Neural crest cell (in vitro differentiated cells): ENCODE measurements at regions not wholly inside any gene's neighbourhood (a gene's known extent, or its start where the extent isn't known, plus 50 kb on each side); places are given as distances from the start of the nearest gene placed in this dataset.

Experiments
- DNase-seq: peaks from one replicate; pipeline ENCODE4 v3.0.0; 2021; ENCODE audit warnings: low read depth, mixed read lengths, low spot score
- H3K27ac Mint-ChIP-seq: one replicate; pipeline ENCODE4 v1.8.0; 2021; ENCODE audit warnings: mild to moderate bottlenecking, mixed read lengths; ENCODE audit not compliant: unreplicated experiment
- H3K27me3 Mint-ChIP-seq: 2 replicates; pipeline ENCODE4 v1.8.0; 2021; ENCODE audit warnings: low read depth, mild to moderate bottlenecking, mixed read lengths
- H3K36me3 Mint-ChIP-seq: 2 replicates; pipeline ENCODE4 v1.8.0; 2021; ENCODE audit warnings: low read depth, mild to moderate bottlenecking, mixed read lengths
- H3K4me1 Mint-ChIP-seq: 2 replicates; pipeline ENCODE4 v1.8.0; 2021; ENCODE audit warnings: mixed read lengths
- H3K4me3 Mint-ChIP-seq: one replicate; pipeline ENCODE4 v1.8.0; 2021; ENCODE audit warnings: mild to moderate bottlenecking, mixed read lengths
- H3K9me3 Mint-ChIP-seq: 2 replicates; pipeline ENCODE4 v1.8.0; 2021; ENCODE audit warnings: mixed read lengths
- TF ChIP-seq, protein P1 (sequence below): fragments of 200-600 bp; sonication (generic); conservative IDR thresholded peaks from 2 replicates; pipeline ENCODE4 v1.5.0; 2021; ENCODE audit warnings: antibody characterized with exemption, mild to moderate bottlenecking

DNA sequence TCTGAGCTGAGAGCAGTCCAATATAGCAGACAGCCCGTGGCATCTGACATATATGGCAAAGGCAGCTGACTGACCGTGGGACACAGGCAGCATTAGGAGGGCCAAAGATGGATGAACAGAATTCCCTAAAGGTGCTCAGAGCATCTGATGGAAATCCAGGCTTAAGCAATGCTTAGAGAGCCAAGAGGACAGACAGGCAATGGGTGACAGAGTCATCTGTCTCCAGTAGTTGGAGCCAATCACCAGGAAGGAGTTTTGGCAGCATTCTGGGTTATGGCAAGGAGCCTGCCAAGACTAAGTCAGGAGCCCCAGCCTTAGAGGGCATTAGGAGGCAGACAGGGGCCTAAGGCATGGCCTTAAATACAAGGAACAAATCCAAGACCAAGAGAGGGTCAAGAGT is 153.3 kb upstream of the USP9X start:
- H3K27me3 Mint-ChIP-seq: no peaks in the 10 kb centered on the region
- DNase-seq: no peak
- peaks cover 4% of the 10 kb centered on the region for H3K9me3 Mint-ChIP-seq
- H3K4me1 Mint-ChIP-seq: peaks cover 10% of the 10 kb centered on the region
- no peak overlapping the region for H3K27ac Mint-ChIP-seq
- TF ChIP-seq, protein P1, sequence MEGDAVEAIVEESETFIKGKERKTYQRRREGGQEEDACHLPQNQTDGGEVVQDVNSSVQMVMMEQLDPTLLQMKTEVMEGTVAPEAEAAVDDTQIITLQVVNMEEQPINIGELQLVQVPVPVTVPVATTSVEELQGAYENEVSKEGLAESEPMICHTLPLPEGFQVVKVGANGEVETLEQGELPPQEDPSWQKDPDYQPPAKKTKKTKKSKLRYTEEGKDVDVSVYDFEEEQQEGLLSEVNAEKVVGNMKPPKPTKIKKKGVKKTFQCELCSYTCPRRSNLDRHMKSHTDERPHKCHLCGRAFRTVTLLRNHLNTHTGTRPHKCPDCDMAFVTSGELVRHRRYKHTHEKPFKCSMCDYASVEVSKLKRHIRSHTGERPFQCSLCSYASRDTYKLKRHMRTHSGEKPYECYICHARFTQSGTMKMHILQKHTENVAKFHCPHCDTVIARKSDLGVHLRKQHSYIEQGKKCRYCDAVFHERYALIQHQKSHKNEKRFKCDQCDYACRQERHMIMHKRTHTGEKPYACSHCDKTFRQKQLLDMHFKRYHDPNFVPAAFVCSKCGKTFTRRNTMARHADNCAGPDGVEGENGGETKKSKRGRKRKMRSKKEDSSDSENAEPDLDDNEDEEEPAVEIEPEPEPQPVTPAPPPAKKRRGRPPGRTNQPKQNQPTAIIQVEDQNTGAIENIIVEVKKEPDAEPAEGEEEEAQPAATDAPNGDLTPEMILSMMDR: no peak
- H3K4me3 Mint-ChIP-seq: no peak overlapping the region
- no peaks in the 10 kb centered on the region for H3K36me3 Mint-ChIP-seq

DNA sequence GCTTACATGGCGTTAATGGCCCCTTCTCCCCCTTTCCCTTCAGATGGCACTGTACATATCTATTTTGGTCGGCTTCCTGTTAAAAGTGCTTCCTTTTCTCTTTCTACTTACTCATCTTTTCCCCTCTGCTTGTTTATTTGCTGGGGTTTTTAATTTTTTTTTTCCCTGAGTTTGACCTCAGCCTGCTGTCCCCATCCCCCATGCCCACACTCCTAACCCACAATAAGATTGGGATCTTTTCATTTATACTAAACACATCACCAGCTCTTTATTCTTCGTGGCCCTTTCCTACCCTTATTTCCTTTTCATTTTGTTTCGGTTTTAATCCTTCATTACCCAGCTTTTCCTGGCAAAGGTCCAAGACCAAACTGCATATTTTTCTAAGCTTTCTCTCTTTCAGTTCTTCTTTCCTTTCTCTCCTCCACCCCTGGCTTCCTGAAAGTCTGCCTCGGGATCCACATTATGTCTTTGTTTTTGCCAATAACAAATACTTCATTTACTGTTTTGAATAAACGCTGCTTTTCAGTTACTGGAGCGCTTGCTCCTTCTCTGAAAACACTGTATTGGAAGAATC is 152.0 kb upstream of the USP9X start:
- no peak for DNase-seq
- Mint-ChIP-seq H3K9me3 (peaks cover 4% of the 10 kb centered on the region), H3K36me3 (no peaks in the 10 kb centered on the region), H3K27me3 (no peaks in the 10 kb centered on the region), H3K27ac (no peak overlapping the region), H3K4me3 (no peak overlapping the region), H3K4me1 (peaks cover 10% of the 10 kb centered on the region)
- TF ChIP-seq, protein P1: no peak

DNA sequence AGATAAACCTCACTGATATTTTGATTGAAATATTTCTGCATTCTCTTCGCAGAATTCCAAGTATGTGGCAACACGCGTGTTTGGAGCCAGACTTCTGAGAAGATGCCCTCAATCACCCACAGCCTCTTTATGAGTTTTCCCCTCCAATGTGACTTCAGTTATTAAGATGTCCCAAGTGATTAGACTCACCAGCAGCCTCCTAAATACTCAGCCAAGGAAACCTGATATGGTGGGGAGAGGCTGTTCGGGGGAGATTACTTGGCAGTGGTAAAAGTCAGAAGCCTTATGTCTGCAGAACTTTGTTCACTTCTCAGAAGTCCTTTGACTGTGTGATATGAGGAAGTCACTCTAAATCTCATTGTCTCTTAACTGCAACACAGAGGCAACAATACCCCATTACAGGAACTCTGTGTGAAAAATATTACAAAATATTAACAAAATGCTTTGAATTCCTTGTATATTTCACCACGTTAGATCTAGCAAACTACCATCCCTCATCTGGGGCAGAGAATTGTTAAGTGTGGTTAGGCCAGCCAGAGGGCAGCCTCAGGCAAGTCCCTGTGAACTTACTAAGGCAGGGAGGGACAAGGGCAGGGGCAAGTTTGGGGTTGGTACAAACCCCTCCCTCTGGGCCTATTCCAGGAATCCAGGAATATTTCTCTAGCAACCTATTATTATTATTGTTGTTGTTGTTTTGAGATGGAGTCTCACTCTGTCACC is 151.4 kb upstream of the USP9X start:
- TF ChIP-seq, protein P1: no peak
- Mint-ChIP-seq H3K27me3 (no peaks in the 10 kb centered on the region), H3K27ac (no peak overlapping the region), H3K4me3 (no peak overlapping the region), H3K36me3 (no peaks in the 10 kb centered on the region), H3K9me3 (peaks cover 4% of the 10 kb centered on the region), H3K4me1 (peaks cover 10% of the 10 kb centered on the region)
- DNase-seq: no peak

DNA sequence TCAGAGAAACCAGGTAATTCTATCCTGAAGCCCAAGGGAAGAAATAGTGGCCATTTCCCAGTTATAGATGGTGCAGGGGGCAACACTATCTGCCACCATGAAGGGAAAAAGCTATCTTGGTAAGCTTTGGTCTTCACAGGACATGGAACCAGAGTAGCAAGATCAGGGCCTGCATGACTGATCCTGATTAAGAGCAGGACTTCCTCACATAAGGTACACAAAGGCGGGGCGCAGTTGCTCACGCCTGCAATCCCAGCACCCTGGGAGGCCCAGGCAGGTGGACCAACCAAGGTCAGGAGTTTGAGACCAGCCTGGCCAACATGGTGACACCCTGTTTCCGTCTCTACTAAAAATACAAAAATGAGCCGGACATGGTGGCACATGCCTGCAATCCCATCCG is 148.4 kb upstream of the USP9X start:
- no peak for DNase-seq
- Mint-ChIP-seq H3K27ac (no peak overlapping the region), H3K4me1 (peaks cover 10% of the 10 kb centered on the region), H3K36me3 (no peaks in the 10 kb centered on the region), H3K9me3 (peaks cover 2% of the 10 kb centered on the region), H3K4me3 (no peak overlapping the region), H3K27me3 (no peaks in the 10 kb centered on the region)
- TF ChIP-seq, protein P1: no peak

DNA sequence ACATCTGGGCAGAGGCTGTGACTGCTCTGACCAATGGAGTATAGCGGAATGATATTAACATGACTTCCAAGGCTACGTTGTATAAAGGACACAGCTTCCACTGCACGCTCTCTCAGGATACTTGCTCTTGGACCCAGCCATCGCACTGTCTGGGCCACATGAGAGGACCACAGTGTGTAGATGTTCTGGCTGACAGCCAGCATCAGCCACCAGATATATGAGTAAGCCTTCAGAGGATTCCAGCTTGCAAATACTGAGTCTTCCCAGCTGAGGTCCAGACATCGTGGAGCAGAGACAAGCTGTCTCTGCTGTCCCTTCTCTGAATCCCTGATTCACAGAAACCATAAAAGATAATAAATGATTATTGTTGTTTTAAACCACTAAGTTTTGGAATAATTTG is 146.8 kb upstream of the USP9X start:
- no peak for DNase-seq
- Mint-ChIP-seq H3K36me3 (no peaks in the 10 kb centered on the region), H3K27me3 (no peaks in the 10 kb centered on the region), H3K9me3 (peaks cover 2% of the 10 kb centered on the region), H3K27ac (no peak overlapping the region), H3K4me1 (peaks cover 5% of the 10 kb centered on the region), H3K4me3 (no peak overlapping the region)
- TF ChIP-seq, protein P1: no peak
